GM23338 (cell line): ENCODE measurements at regions not wholly inside any gene's neighbourhood (a gene's known extent, or its start where the extent isn't known, plus 50 kb on each side); places are given as distances from the start of the nearest gene placed in this dataset.

Experiments used
- ATAC-seq: fragments of 200-7000 bp; cut with Tn5 transposase; 3 replicates; pipeline ENCODE4 v1.9.1; 2020
- DNase-seq: peaks from one replicate; pipeline ENCODE4 v3.0.0-alpha.2; 2015; ENCODE audit warnings: low spot score
- H2AFZ ChIP-seq: fragments of 200-600 bp; sonication (generic); 2 replicates; pipeline ENCODE4 v1.8.0; 2016; ENCODE audit warnings: antibody characterized with exemption, mild to moderate bottlenecking, moderate library complexity
- H3F3A ChIP-seq: fragments of 200-600 bp; sonication (generic); replicated peaks from 2 replicates; pipeline ENCODE4 v1.8.0; 2017; ENCODE audit warnings: antibody characterized with exemption, mixed run types, low read depth
- H3K27ac ChIP-seq: fragments of 200-600 bp; sonication (generic); 2 replicates; pipeline ENCODE4 v1.6.1; 2016; ENCODE audit warnings: low read depth
- H3K27me3 ChIP-seq: fragments of 200-600 bp; sonication (generic); 2 replicates; pipeline ENCODE4 v1.8.0; 2016; ENCODE audit warnings: mild to moderate bottlenecking, mixed run types, moderate library complexity; ENCODE audit not compliant: insufficient read depth
- H3K36me3 ChIP-seq: fragments of 200-600 bp; sonication (generic); 2 replicates; pipeline ENCODE4 v1.8.0; 2016; ENCODE audit warnings: mild to moderate bottlenecking; ENCODE audit not compliant: insufficient read depth
- H3K4me1 ChIP-seq: fragments of 200-600 bp; sonication (generic); 2 replicates; pipeline ENCODE4 v1.8.0; 2016; ENCODE audit warnings: mild to moderate bottlenecking, moderate library complexity; ENCODE audit not compliant: insufficient read depth
- H3K4me2 ChIP-seq: fragments of 200-600 bp; sonication (generic); 2 replicates; pipeline ENCODE4 v1.7.1; 2017; ENCODE audit warnings: mixed run types
- H3K4me3 ChIP-seq: fragments of 200-600 bp; sonication (generic); 2 replicates; pipeline ENCODE4 v1.6.1; 2016; ENCODE audit warnings: mixed run types
- H3K79me2 ChIP-seq: fragments of 200-600 bp; sonication (generic); replicated peaks from 2 replicates; pipeline ENCODE4 v1.8.0; 2017; ENCODE audit warnings: mild to moderate bottlenecking; ENCODE audit not compliant: insufficient read depth
- H3K9me2 ChIP-seq: fragments of 200-600 bp; sonication (generic); 2 replicates; pipeline ENCODE4 v1.8.0; 2017; ENCODE audit not compliant: insufficient read depth
- H4K20me1 ChIP-seq: fragments of 200-600 bp; sonication (generic); replicated peaks from 2 replicates; pipeline ENCODE4 v1.8.0; 2017; ENCODE audit warnings: mild to moderate bottlenecking; ENCODE audit not compliant: insufficient read depth
- H3K27ac Mint-ChIP-seq: 2 replicates; pipeline ENCODE4 v1.8.0; 2020; ENCODE audit warnings: inconsistent platforms, mild to moderate bottlenecking, moderate library complexity, mixed read lengths
- H3K27me3 Mint-ChIP-seq: 3 replicates; pipeline ENCODE4 v1.8.0; 2022; ENCODE audit warnings: low read depth, mild to moderate bottlenecking, moderate library complexity, mixed read lengths, inconsistent platforms; ENCODE audit not compliant: insufficient read depth, poor library complexity
- H3K36me3 Mint-ChIP-seq: 3 replicates; pipeline ENCODE4 v1.8.0; 2021; ENCODE audit warnings: low read depth, mild to moderate bottlenecking, inconsistent platforms, moderate library complexity, mixed read lengths
- H3K4me1 Mint-ChIP-seq: 3 replicates; pipeline ENCODE4 v1.8.0; 2020; ENCODE audit warnings: mild to moderate bottlenecking, inconsistent platforms, mixed read lengths
- H3K4me3 Mint-ChIP-seq: 3 replicates; pipeline ENCODE4 v1.8.0; 2021; ENCODE audit warnings: moderate library complexity, mild to moderate bottlenecking, inconsistent platforms, mixed read lengths
- H3K9me3 Mint-ChIP-seq: 3 replicates; pipeline ENCODE4 v1.8.0; 2020; ENCODE audit warnings: moderate library complexity, mild to moderate bottlenecking, inconsistent platforms, mixed read lengths
- CREB1 ChIP-seq: fragments of 250-450 bp; sonication (Bioruptor Pico); IDR thresholded peaks from 2 replicates; pipeline ENCODE4 v1.5.0; 2020; ENCODE audit warnings: low read depth, mild to moderate bottlenecking, moderate library complexity
- CTCF ChIP-seq, 2 experiments: fragments of 200-600 bp in 1 of 2; sonication (generic) in 1 of 2; conservative IDR thresholded peaks; 2 replicates each; pipeline versions ENCODE4 v1.5.1 to v1.6.1; 2016 to 2017; ENCODE audit warnings: antibody characterized with exemption in 2 of 2, low read depth in 2 of 2, mild to moderate bottlenecking in 2 of 2, moderate library complexity in 1 of 2
- ETS1 ChIP-seq: IDR thresholded peaks from 2 replicates; pipeline ENCODE4 v1.6.1; 2016; ENCODE audit warnings: antibody characterized with exemption
- EZH2 ChIP-seq: fragments of 200-600 bp; sonication (generic); IDR thresholded peaks from one replicate; pipeline ENCODE4 v1.8.0; 2017; ENCODE audit warnings: antibody characterized with exemption, mild to moderate bottlenecking, low read depth; ENCODE audit not compliant: unreplicated experiment
- EZH2phosphoT487 ChIP-seq: fragments of 200-600 bp; sonication (generic); IDR thresholded peaks from one replicate; pipeline ENCODE4 v1.8.1; 2018; ENCODE audit warnings: antibody characterized with exemption; ENCODE audit not compliant: unreplicated experiment
- JUNB ChIP-seq: IDR thresholded peaks from one replicate; pipeline ENCODE4 v1.6.1; 2016; ENCODE audit warnings: antibody characterized with exemption; ENCODE audit not compliant: unreplicated experiment
- NANOG ChIP-seq: IDR thresholded peaks from 2 replicates; pipeline ENCODE4 v1.6.1; 2016; ENCODE audit warnings: antibody characterized with exemption, borderline replicate concordance
- POLR2AphosphoS5 ChIP-seq: IDR thresholded peaks from 2 replicates; pipeline ENCODE4 v1.6.1; 2016; ENCODE audit warnings: antibody characterized with exemption, low read depth
- REST ChIP-seq: IDR thresholded peaks from one replicate; pipeline ENCODE4 v1.6.1; 2018; ENCODE audit warnings: antibody characterized with exemption; ENCODE audit not compliant: unreplicated experiment
- STAT1 ChIP-seq: IDR thresholded peaks from one replicate; pipeline ENCODE4 v1.6.1; 2016; ENCODE audit warnings: antibody characterized with exemption; ENCODE audit not compliant: unreplicated experiment
- ZNF114 ChIP-seq: fragments of 250-450 bp; sonication (Bioruptor Pico); IDR thresholded peaks from 2 replicates; pipeline ENCODE4 v1.5.0; 2020; ENCODE audit warnings: mild to moderate bottlenecking, moderate library complexity
- ZNF331 ChIP-seq: fragments of 250-450 bp; sonication (Bioruptor Pico); IDR thresholded peaks from 2 replicates; pipeline ENCODE4 v1.5.0; 2020; ENCODE audit warnings: low read depth, mild to moderate bottlenecking, moderate library complexity
- ZNF462 ChIP-seq: fragments of 250-450 bp; sonication (Bioruptor Pico); IDR thresholded peaks from 2 replicates; pipeline ENCODE4 v1.5.0; 2020; ENCODE audit warnings: mild to moderate bottlenecking, moderate library complexity

GRCh38 chr2:12109363-12110017 is 363.1 kb downstream of the LPIN1 start:
- H3K36me3 Mint-ChIP-seq: no peaks in the 10 kb centered on the region
- Histone ChIP-seq H2AFZ (peak overlapping the region; percentile 56; the same call in 1 of the 2 replicates), H3K27ac (no peak overlapping the region), H3F3A (no peaks in the 10 kb centered on the region), H3K79me2 (no peaks in the 10 kb centered on the region), H3K4me2 (no peak overlapping the region), H3K9me2 (peaks cover 2% of the 10 kb centered on the region; the same call in 1 of the 2 replicates), H3K4me3 (no peak overlapping the region), H4K20me1 (no peaks in the 10 kb centered on the region), H3K27me3 (no peaks in the 10 kb centered on the region), H3K4me1 (no peaks in the 10 kb centered on the region), H3K36me3 (no peaks in the 10 kb centered on the region)
- no peaks in the 10 kb centered on the region for H3K27me3 Mint-ChIP-seq
- no peak overlapping the region for H3K27ac Mint-ChIP-seq
- DNase-seq: no peak
- ATAC-seq: no peak
- H3K9me3 Mint-ChIP-seq: no peaks in the 10 kb centered on the region
- peaks cover 15% of the 10 kb centered on the region for H3K4me1 Mint-ChIP-seq
- TF ChIP-seq ZNF114 (CRISPR knock-in tag) (no peak), REST (no peak), STAT1 (no peak), NANOG (no peak), POLR2AphosphoS5 (no peak), JUNB (no peak), EZH2 (no peak), EZH2phosphoT487 (no peak), ZNF462 (CRISPR knock-in tag) (no peak), CREB1 (no peak), CTCF (conservative IDR thresholded peaks at IDR 0.05; ENCODE audit: low read depth in 2 of 2) (no peak), ZNF331 (CRISPR knock-in tag) (no peak), ETS1 (no peak)
- no peak overlapping the region for H3K4me3 Mint-ChIP-seq
